Fibroblast of pulmonary artery (primary cell): ENCODE measurements at regions not wholly inside any gene's neighbourhood (a gene's known extent, or its start where the extent isn't known, plus 50 kb on each side); places are given as distances from the start of the nearest gene placed in this dataset.
A peak's percentile ranks its signal among the peaks of the same experiment; 100 is the strongest.

Experiments used
- DNase-seq: peaks from one replicate; pipeline ENCODE4 v3.0.0-alpha.2; 2010; ENCODE audit warnings: low read depth
- H3K4me3 ChIP-seq: replicated peaks from 2 replicates; pipeline ENCODE4 v1.5.1; 2011; ENCODE audit warnings: low read depth, mild to moderate bottlenecking, control low read depth, low read length, moderate library complexity
- CTCF ChIP-seq: IDR thresholded peaks from 2 replicates; pipeline ENCODE4 v1.5.1; 2011; ENCODE audit warnings: mild to moderate bottlenecking, control low read depth, low read length, inconsistent platforms; ENCODE audit errors: missing control alignments

GRCh38 chr16:63614429-63614828 is 1507.4 kb downstream of the CDH11 start:
- no peak overlapping the region for H3K4me3 ChIP-seq
- peak; percentile 21 for DNase-seq
- TF ChIP-seq CTCF: no peak

- TF ChIP-seq CTCF: no peak
- peak; percentile 62 for DNase-seq
- H3K4me3 ChIP-seq: no peak overlapping the region
Measured at GRCh38 chr16:63613701-63614100, 1508.2 kb downstream of the CDH11 start.

- no peak overlapping the region for H3K4me3 ChIP-seq
- no peak for TF ChIP-seq CTCF
- DNase-seq: peak; percentile 6
Measured at GRCh38 chr16:63612462-63613227, 1509.2 kb downstream of the CDH11 start.

GRCh38 chr16:63606778-63607177 is 1515.1 kb downstream of the CDH11 start:
- no peak for DNase-seq
- TF ChIP-seq CTCF: no peak
- no peak overlapping the region for H3K4me3 ChIP-seq

- H3K4me3 ChIP-seq: no peak overlapping the region
- DNase-seq: no peak
- TF ChIP-seq CTCF: no peak
Measured at GRCh38 chr16:63602206-63602927, 1519.5 kb downstream of the CDH11 start.

- no peak for DNase-seq
- H3K4me3 ChIP-seq: no peak overlapping the region
- no peak for TF ChIP-seq CTCF
Measured at GRCh38 chr16:63596716-63597115, 1525.1 kb downstream of the CDH11 start.
